GM19397 (cell line): ENCODE measurements at regions not wholly inside any gene's neighbourhood (a gene's known extent, or its start where the extent isn't known, plus 50 kb on each side); places are given as distances from the start of the nearest gene placed in this dataset.

Experiments
- ATAC-seq: cut with Tn5 transposase; IDR thresholded peaks from one replicate; pipeline ENCODE4 v1.9.1; 2021; ENCODE audit warnings: mild to moderate bottlenecking, moderate library complexity; ENCODE audit not compliant: unreplicated experiment

DNA sequence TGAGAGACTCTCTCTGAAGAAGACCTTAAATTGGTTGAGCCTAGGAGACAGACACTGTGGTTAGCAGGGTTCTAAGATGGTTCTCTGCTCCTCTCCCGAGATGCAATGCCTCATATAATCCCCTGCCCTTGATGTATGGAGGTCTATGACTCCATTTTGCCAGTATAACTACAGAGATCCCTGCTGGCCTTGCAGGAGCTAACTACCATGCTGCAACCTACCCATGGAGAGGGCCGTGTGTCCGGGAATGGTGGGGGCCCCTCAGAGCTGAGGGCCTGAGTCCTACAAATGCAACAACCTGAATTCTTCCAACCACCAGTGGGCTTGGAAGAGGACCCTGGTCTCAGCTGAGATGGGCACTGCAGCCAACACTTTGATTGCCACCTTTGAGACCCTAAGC, 388.0 kb downstream of the SETD4 start:
- ATAC-seq, result no peak

- no peak for ATAC-seq
Observed at GRCh38 chr21:35664683-35665082, 395.6 kb downstream of the SETD4 start.

- ATAC-seq, result no peak
Observed at GRCh38 chr21:35663856-35664606, 396.3 kb downstream of the SETD4 start.

- ATAC-seq, result no peak
Observed at GRCh38 chr21:35658242-35658641, 402.1 kb downstream of the SETD4 start.

DNA sequence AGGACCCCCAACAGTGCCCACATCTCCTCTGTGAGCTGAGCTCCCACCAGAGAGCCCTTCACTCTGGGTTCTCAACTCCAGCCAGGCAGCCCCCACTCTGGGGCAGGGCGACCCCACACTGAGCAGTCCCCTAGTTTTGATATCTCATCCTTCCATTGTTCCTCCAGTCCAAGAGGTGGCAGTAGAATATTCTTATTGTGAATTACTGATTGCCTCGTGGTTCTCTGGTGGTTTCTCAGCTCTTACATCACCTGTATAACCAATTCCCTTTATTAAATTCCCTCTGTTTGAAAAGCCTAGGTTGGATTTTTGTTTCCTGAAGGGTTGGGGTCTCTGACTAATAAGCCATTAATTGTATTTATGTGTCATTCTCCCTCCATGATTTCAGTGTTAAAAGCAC, 407.5 kb downstream of the SETD4 start:
- no peak for ATAC-seq

GRCh38 chr21:35652196-35652595, 408.1 kb downstream of the SETD4 start:
- ATAC-seq, result no peak

- ATAC-seq, result no peak
Observed at GRCh38 chr21:35651196-35651595, 409.1 kb downstream of the SETD4 start.

DNA sequence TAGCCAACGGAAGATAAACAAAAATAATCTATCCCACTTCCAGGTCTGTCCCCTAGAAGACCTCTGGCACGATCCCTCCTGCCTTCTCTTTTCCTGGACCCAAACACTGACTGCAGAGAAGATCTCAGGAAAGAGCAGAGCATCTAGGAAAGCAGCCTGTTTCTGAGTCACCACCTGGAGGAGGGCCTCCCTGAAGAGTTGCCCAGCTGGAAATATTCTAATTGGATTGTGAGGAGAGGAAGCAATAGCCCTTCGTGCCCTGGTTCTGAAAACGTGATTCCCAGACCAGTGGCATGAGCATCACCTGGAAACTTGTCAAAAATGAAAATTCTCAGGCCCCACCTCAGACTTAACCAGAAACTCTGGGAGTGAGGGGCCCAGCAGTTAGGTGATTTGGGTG, 411.1 kb downstream of the SETD4 start:
- no peak for ATAC-seq

- ATAC-seq, result no peak
Observed at GRCh38 chr21:35648512-35648911, 411.8 kb downstream of the SETD4 start.

GRCh38 chr21:35646606-35647005, 413.7 kb downstream of the SETD4 start:
- no peak for ATAC-seq

DNA sequence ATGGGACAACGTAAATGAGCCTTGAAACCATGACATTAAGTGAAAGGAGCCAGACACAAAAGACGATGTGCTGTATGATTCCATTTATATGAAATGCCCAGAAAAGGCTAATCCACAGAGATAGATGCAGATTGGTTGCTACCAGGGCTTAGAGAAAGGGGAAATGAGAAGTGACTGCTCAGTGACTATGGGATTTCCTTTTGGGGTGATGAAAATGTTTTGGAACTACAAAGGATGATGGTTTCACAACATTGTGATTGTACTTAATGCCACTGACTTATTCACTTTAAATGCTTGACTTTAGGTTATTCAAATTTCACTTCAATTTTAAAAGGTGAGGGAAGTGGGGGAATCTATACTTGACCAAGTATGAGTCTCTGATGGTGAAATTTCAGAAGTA, 414.3 kb downstream of the SETD4 start:
- ATAC-seq, result no peak

DNA sequence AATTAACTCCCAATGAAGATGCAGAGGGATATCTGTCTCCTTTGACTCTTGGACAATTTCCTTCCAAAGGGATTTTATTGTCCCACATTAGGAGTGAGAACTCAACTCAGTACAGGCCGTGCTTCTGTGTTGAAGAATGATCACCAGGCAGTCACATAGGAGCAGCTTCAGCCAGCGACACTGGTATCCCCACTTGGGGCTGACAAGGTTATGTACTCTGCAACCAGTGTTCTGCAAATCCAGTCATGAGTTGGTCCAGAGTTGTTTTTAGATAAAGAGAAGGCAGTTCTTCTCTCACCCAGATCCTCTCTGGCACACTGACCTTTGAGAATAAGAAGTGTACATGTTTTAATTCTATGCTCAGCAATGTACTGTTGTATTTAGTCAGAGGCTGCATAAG, 415.8 kb downstream of the SETD4 start:
- ATAC-seq, result no peak

- ATAC-seq, result no peak
Observed at GRCh38 chr21:35643176-35643575, 417.1 kb downstream of the SETD4 start.

DNA sequence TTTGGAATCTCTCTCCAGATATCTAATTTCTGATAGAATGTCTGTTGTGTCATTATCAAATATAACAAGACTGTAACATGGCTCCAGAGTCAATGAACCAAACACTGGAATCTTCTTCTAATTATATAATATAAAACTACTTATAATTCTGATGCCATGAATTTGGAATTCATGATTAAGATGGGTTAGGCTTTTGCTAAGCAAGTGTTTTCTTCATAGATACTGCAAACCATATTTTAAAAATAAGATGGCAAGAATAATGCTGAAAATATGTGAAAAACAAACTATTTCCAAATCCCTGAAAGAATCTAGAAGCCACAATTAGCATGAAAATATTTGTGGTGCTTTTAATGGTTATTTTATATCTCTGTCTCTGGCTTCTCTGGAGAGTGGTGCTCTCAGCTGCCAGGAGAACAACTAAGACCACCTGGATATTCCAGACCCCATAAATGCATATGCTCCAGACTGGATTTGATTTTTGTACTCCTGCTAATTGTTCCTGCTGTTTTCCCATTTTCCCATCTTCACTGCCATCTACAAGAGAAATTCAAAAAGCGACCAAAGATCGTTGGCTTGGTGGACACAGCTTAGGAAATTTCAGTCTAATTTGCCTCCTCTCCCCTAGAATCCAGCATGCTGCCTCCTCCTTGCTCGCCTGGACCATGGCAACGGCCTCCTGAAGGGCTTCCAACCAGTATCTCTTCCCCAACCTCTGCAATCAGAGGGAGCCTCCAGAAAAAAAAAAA, 418.9 kb downstream of the SETD4 start:
- no peak for ATAC-seq

DNA sequence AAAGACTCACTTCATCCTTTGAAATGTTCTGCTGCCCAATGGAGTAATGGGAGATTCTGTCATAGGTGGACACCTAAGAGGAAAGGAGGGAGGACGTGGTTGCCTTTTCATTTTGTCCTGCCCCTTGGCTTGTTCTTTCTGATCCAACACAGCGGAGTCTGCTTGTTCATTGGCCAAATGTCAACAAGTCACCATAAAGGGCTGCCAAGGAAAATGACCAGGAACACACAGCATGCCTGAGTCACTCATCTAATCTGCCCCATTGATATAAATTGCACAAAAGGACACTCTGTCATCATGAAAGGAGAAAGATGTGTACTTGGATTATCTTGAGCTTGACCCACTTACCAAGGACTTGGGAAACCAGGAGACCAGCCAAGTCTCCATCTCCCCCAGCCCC, 422.9 kb downstream of the SETD4 start:
- ATAC-seq, result no peak

GRCh38 chr21:35635994-35636393, 424.3 kb downstream of the SETD4 start:
- ATAC-seq, result no peak

DNA sequence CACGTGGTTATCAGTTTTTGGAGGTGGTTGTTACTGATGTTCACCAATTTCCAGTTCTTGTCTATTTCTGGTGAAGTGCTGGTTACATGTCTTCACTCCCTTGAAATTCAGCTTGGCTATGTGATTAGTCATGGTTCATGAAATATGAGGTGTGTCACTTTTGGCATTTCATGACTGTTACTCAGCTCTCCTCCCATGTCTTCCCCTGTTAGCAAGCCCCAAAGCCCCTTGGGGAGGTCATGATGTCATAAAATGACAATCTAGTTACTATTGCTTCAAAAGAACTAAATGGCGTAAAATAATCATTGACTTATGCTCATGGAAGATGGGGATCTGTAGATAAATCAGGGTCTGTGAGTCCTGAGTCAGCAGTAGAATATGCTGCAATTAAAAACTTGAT, 425.1 kb downstream of the SETD4 start:
- ATAC-seq, result no peak

DNA sequence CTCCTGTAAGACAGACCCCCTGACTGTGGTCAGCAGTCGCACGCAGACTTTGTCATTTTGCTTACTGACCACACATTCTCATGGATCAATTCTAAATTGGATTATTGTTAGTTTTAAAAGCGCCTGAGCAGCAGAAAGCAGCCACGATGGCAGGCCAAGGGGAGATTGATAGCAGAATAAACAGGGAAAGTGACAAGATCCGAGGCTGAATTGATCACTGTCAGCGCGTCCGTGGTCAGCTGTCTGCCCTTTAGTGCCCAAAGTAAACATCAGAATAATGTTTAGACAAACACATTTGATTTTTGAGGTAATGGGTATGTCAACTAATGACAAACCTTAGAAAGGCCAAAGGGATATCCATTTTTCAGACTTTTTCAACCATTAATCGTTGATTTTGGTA, 426.8 kb downstream of the SETD4 start:
- ATAC-seq, result no peak

DNA sequence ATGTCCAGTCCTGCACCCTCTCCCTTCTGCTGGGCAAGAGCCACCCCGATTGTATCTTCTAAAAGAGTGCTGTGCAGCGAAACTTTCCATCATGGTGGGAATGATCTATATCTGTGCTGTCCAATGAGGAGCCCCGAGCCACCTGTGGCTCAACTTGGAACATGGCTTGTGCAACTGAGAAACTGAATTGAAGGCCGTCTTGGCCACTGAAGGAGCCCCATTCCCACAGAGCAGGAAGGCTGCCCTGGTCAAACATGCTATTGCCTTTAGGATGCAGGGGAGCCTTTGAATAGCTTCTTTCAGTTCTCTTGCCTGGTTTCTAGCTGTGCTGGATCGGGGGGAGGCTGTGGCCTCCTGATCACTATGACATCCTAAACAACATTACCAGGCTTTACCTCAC, 427.6 kb downstream of the SETD4 start:
- ATAC-seq, result no peak

GRCh38 chr21:35628316-35628715, 432.0 kb downstream of the SETD4 start:
- ATAC-seq, result no peak

DNA sequence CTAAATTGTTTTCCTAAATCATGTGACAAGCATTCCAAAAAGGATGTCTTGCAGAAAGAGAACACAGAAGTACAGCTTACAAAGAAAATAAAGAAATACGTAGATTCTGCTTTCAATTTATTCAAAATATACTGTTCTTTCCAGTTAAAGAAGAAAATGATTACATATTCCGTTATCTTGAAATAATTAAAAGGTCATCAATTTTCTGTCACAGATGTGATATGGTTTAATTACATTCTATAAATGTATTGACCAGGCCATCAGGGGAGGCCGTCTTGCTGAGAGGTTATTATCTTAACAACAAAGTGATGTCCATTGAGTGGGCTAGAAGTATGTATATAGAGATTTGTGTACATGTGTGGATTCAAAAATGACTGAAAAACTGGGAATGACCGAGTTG, 432.9 kb downstream of the SETD4 start:
- ATAC-seq, result no peak

GRCh38 chr21:35625576-35625975, 434.8 kb downstream of the SETD4 start:
- no peak for ATAC-seq

DNA sequence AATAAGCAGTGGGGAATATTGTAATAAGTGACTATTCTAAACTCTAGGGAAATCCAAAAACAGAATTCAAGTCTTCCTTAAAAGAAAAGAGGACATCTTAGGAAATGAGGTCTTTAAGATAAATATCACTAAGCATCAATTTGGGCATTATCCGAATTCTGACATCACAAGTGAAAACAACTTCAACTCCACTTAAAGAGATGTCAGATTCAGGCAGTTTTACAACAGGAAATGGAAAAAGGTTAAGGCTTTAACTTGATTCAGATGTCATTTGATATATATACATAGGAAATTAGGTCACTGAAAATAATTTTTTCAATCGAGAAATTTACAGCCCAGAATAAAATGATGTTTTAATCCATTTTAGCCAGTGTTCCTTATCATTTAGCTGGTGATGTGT, 435.4 kb downstream of the SETD4 start:
- no peak for ATAC-seq
